AG09319 (cell line): ENCODE measurements at regions not wholly inside any gene's neighbourhood (a gene's known extent, or its start where the extent isn't known, plus 50 kb on each side); places are given as distances from the start of the nearest gene placed in this dataset.

Experiments used
- DNase-seq: peaks from one replicate; pipeline ENCODE4 v3.0.0-alpha.2; 2010; ENCODE audit warnings: low read depth; ENCODE audit errors: extremely low read depth
- CTCF ChIP-seq: IDR thresholded peaks from 2 replicates; pipeline ENCODE4 v1.5.1; 2011; ENCODE audit warnings: low read depth, mild to moderate bottlenecking, inconsistent platforms, low read length, moderate library complexity

GRCh38 chr7:46137725-46138124 is 216.7 kb upstream of the IGFBP3 start:
- TF ChIP-seq CTCF: no peak
- no peak for DNase-seq

- no peak for DNase-seq
- no peak for TF ChIP-seq CTCF
Measured at GRCh38 chr7:46135557-46135956, 214.5 kb upstream of the IGFBP3 start.

- TF ChIP-seq CTCF: no peak
- DNase-seq: no peak
Measured at GRCh38 chr7:46134795-46135194, 213.7 kb upstream of the IGFBP3 start.

GRCh38 chr7:46134385-46134784 is 213.3 kb upstream of the IGFBP3 start:
- TF ChIP-seq CTCF: no peak
- no peak for DNase-seq

GRCh38 chr7:46133751-46134150 is 212.7 kb upstream of the IGFBP3 start:
- no peak for TF ChIP-seq CTCF
- no peak for DNase-seq

- TF ChIP-seq CTCF: no peak
- DNase-seq: no peak
Measured at GRCh38 chr7:46133072-46133471, 212.0 kb upstream of the IGFBP3 start.

- peak; percentile 28 for DNase-seq
Measured at GRCh38 chr7:46131916-46132795, 211.1 kb upstream of the IGFBP3 start.

More at GRCh38 chr7:46131916-46132795, 211.1 kb upstream of the IGFBP3 start:
- peak; percentile 59 for TF ChIP-seq CTCF
